ENCODE measurements at regions not wholly inside any gene's neighbourhood (a gene's known extent, or its start where the extent isn't known, plus 50 kb on each side); places are given as distances from the start of the nearest gene placed in this dataset.

DNA sequence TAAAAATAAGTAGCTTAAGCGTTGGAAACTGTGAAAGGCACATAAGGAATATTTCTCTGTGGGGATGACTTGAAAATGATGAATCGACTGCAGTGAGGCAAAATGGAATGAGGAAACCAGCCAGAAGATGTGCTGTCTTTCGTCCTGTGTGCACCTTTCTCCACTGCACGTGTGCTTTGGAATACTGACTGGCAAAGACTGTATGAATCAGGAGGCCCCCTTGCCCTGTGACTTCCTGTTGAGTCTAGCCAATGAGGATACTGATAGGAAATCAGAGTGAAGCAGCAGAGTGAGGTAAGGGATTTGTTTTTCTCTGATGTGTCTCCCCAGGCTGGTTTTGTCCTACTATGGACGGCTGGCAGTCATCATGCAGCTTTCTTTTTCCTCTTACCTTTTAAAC, 118.2 kb upstream of the ADGRL4 start:
- CTCF ChIA-PET = no interaction called here
- Mint-ChIP-seq H3K9me3 (no peaks in the 10 kb centered on the region), H3K4me3 (no peak overlapping the region), H3K27me3 (no peaks in the 10 kb centered on the region), H3K36me3 (ENCODE audit: low read depth) (no peaks in the 10 kb centered on the region), H3K27ac (no peak overlapping the region), H3K4me1 (ENCODE audit: low read depth) (no peaks in the 10 kb centered on the region)
- H3K9me3 ChIP-seq (ENCODE audit: control insufficient read depth in 1 of 2, insufficient read depth in 1 of 2, low read length in 2 of 2) = no peaks in the 10 kb centered on the region
- TF ChIP-seq, protein P1, sequence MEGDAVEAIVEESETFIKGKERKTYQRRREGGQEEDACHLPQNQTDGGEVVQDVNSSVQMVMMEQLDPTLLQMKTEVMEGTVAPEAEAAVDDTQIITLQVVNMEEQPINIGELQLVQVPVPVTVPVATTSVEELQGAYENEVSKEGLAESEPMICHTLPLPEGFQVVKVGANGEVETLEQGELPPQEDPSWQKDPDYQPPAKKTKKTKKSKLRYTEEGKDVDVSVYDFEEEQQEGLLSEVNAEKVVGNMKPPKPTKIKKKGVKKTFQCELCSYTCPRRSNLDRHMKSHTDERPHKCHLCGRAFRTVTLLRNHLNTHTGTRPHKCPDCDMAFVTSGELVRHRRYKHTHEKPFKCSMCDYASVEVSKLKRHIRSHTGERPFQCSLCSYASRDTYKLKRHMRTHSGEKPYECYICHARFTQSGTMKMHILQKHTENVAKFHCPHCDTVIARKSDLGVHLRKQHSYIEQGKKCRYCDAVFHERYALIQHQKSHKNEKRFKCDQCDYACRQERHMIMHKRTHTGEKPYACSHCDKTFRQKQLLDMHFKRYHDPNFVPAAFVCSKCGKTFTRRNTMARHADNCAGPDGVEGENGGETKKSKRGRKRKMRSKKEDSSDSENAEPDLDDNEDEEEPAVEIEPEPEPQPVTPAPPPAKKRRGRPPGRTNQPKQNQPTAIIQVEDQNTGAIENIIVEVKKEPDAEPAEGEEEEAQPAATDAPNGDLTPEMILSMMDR (IDR thresholded peaks at IDR 0.05) = no peak
- POLR2A ChIA-PET = no interaction called here
- DNase-seq (no peak), ATAC-seq (ENCODE audit: poor library complexity) (no peak)
- no peaks in the 10 kb centered on the region for H3K36me3 ChIP-seq (ENCODE audit: insufficient read depth, low read length)
- intact Hi-C loops (cut with DNase I, micrococcal nuclease) = no loop called here
- H3K27me3 ChIP-seq (ENCODE audit: control insufficient read depth in 1 of 2, insufficient read depth in 2 of 2, low read length in 2 of 2) = no peaks in the 10 kb centered on the region
- no peaks in the 10 kb centered on the region for H3K4me1 ChIP-seq (ENCODE audit: insufficient read depth, low read length)
- H3K27ac ChIP-seq (ENCODE audit: low read depth in 1 of 2, low read length in 2 of 2) = no peak overlapping the region
- no peak overlapping the region for H3K4me3 ChIP-seq (ENCODE audit: low read length)

DNA sequence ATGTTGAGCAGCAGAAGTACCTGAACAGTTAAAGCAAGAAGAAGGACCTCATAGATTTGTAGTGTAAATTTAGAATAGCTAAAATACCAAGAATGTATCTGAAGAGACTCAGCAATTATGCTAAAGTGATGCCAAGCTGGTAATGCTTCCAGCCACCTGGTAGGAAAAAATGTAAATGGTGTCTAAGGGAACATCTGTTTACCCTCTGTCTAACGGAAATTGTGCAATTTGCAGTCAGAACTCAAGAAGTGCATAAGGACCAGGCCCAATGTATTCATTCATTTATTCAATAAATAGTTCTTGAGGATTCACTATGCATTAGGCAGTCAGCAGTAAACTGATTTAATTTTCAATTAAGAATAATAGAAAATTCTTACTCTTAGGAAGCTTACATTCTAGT, 116.0 kb upstream of the ADGRL4 start:
- ATAC-seq (ENCODE audit: poor library complexity) = no peak
- H3K27ac Mint-ChIP-seq = no peak overlapping the region
- H3K4me3 Mint-ChIP-seq = no peak overlapping the region
- TF ChIP-seq, protein P1 (IDR thresholded peaks at IDR 0.05) = no peak
- H3K27ac ChIP-seq (ENCODE audit: low read depth in 1 of 2, low read length in 2 of 2) = no peak overlapping the region
- H3K27me3 ChIP-seq (ENCODE audit: control insufficient read depth in 1 of 2, insufficient read depth in 2 of 2, low read length in 2 of 2) = no peaks in the 10 kb centered on the region
- H3K9me3 ChIP-seq (ENCODE audit: control insufficient read depth in 1 of 2, insufficient read depth in 1 of 2, low read length in 2 of 2) = no peaks in the 10 kb centered on the region
- H3K4me1 Mint-ChIP-seq (ENCODE audit: low read depth) = no peaks in the 10 kb centered on the region
- ChIA-PET CTCF (no interaction called here), POLR2A (no interaction called here)
- H3K27me3 Mint-ChIP-seq = no peaks in the 10 kb centered on the region
- no peak overlapping the region for H3K4me3 ChIP-seq (ENCODE audit: low read length)
- H3K9me3 Mint-ChIP-seq = no peaks in the 10 kb centered on the region
- intact Hi-C loops (cut with DNase I, micrococcal nuclease) = no loop called here
- no peak for DNase-seq
- H3K36me3 Mint-ChIP-seq (ENCODE audit: low read depth) = no peaks in the 10 kb centered on the region
- H3K4me1 ChIP-seq (ENCODE audit: insufficient read depth, low read length) = no peaks in the 10 kb centered on the region
- no peaks in the 10 kb centered on the region for H3K36me3 ChIP-seq (ENCODE audit: insufficient read depth, low read length)

DNA sequence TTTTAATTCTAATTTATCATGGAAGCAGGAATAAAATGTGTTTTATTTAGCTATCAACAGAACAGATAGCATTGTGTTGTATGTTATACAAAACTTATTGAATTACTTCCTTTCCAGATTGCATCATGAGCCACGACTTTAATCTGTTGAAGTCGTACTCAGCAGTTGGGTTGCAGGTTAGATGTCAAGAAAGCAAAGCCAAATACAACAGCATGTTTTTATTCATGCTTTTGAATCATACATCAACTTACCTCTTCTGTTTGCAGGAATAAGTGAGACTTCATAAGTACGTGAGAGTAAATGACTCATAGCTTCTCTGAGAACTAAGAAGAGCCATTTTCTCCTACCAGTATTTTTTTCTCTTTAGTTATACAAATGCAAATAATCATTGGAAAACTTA, 110.8 kb upstream of the ADGRL4 start:
- peaks cover 2% of the 10 kb centered on the region for H3K9me3 Mint-ChIP-seq
- no peak for ATAC-seq (ENCODE audit: poor library complexity)
- ChIA-PET POLR2A (no interaction called here), CTCF (no interaction called here)
- no peaks in the 10 kb centered on the region for H3K36me3 Mint-ChIP-seq (ENCODE audit: low read depth)
- Histone ChIP-seq H3K4me1 (ENCODE audit: insufficient read depth, low read length) (no peaks in the 10 kb centered on the region), H3K9me3 (ENCODE audit: control insufficient read depth in 1 of 2, insufficient read depth in 1 of 2, low read length in 2 of 2) (no peaks in the 10 kb centered on the region), H3K36me3 (ENCODE audit: insufficient read depth, low read length) (no peaks in the 10 kb centered on the region), H3K4me3 (ENCODE audit: low read length) (no peak overlapping the region), H3K27ac (ENCODE audit: low read depth in 1 of 2, low read length in 2 of 2) (no peak overlapping the region), H3K27me3 (ENCODE audit: control insufficient read depth in 1 of 2, insufficient read depth in 2 of 2, low read length in 2 of 2) (no peaks in the 10 kb centered on the region)
- intact Hi-C loops (cut with DNase I, micrococcal nuclease) = no loop called here
- TF ChIP-seq, protein P1 (IDR thresholded peaks at IDR 0.05) = no peak
- H3K27ac Mint-ChIP-seq = no peak overlapping the region
- no peak overlapping the region for H3K4me3 Mint-ChIP-seq
- H3K27me3 Mint-ChIP-seq = no peaks in the 10 kb centered on the region
- no peak for DNase-seq
- H3K4me1 Mint-ChIP-seq (ENCODE audit: low read depth) = no peaks in the 10 kb centered on the region
